Omental fat pad (tissue), 3 donors: ENCODE measurements at regions not wholly inside any gene's neighbourhood (a gene's known extent, or its start where the extent isn't known, plus 50 kb on each side); places are given as distances from the start of the nearest gene placed in this dataset.

Experiments
- ATAC-seq: fragments of 150-250 bp; one replicate; pipeline ENCODE4 v1.9.1; 2016; ENCODE audit warnings: mild to moderate bottlenecking, moderate library complexity; ENCODE audit not compliant: low FRiP score
- DNase-seq: peaks from one replicate; pipeline ENCODE4 v3.0.0-alpha.2; 2019; ENCODE audit warnings: low spot score
- CTCF ChIP-seq, 3 donors: fragments of 450-650 bp; IDR thresholded peaks; one replicate each; pipeline ENCODE4 v1.5.1; 2016 to 2017; ENCODE audit warnings: antibody characterized with exemption in 3 of 3, mild to moderate bottlenecking in 3 of 3, moderate library complexity in 2 of 3

GRCh38 chr1:90362163-90362562 is 354.9 kb downstream of the BARHL2 start:
- no peak for TF ChIP-seq CTCF (IDR thresholded peaks at IDR 0.05)
- DNase-seq (no peak), ATAC-seq (no peak)

GRCh38 chr1:90361026-90361425 is 356.1 kb downstream of the BARHL2 start:
- DNase-seq (no peak), ATAC-seq (no peak)
- no peak for TF ChIP-seq CTCF (IDR thresholded peaks at IDR 0.05)

- TF ChIP-seq CTCF (IDR thresholded peaks at IDR 0.05), result no peak
- no peak for ATAC-seq
- DNase-seq, result no peak
These were observed 357.1 kb downstream of the BARHL2 start for GRCh38 chr1:90359994-90360393.

- ATAC-seq, result no peak
- no peak for DNase-seq
- no peak for TF ChIP-seq CTCF (IDR thresholded peaks at IDR 0.05)
These were observed 358.7 kb downstream of the BARHL2 start for GRCh38 chr1:90358448-90358847.

GRCh38 chr1:90357995-90358394 is 359.1 kb downstream of the BARHL2 start:
- TF ChIP-seq CTCF (IDR thresholded peaks at IDR 0.05), result no peak
- no peak for DNase-seq
- ATAC-seq, result no peak

GRCh38 chr1:90356991-90357390 is 360.1 kb downstream of the BARHL2 start:
- no peak for TF ChIP-seq CTCF (IDR thresholded peaks at IDR 0.05)
- DNase-seq, result no peak

GRCh38 chr1:90356101-90356500 is 361.0 kb downstream of the BARHL2 start:
- DNase-seq (no peak), ATAC-seq (no peak)
- TF ChIP-seq CTCF (IDR thresholded peaks at IDR 0.05), result no peak

More at GRCh38 chr1:90356991-90357390, 360.1 kb downstream of the BARHL2 start:
- no peak for ATAC-seq
